GM12801 (cell line): ENCODE measurements at regions not wholly inside any gene's neighbourhood (a gene's known extent, or its start where the extent isn't known, plus 50 kb on each side); places are given as distances from the start of the nearest gene placed in this dataset.

ENCODE experiments used
- CTCF ChIP-seq: IDR thresholded peaks from one replicate; pipeline ENCODE4 v1.5.1; 2011; ENCODE audit warnings: control low read depth; ENCODE audit not compliant: insufficient read length; ENCODE audit errors: extremely low read depth

- no peak for TF ChIP-seq CTCF
Observed at GRCh38 chr2:16251511-16252225, 311.3 kb downstream of the MYCN start.

GRCh38 chr2:16250886-16251285 is 310.5 kb downstream of the MYCN start:
- TF ChIP-seq CTCF: no peak

- no peak for TF ChIP-seq CTCF
Observed at GRCh38 chr2:16250466-16250865, 310.1 kb downstream of the MYCN start.

- TF ChIP-seq CTCF: no peak
Observed at GRCh38 chr2:16250056-16250425, 309.7 kb downstream of the MYCN start.

GRCh38 chr2:16249246-16250055 is 309.1 kb downstream of the MYCN start:
- TF ChIP-seq CTCF: no peak

- TF ChIP-seq CTCF: no peak
Observed at GRCh38 chr2:16248571-16249105, 308.3 kb downstream of the MYCN start.

- TF ChIP-seq CTCF: no peak
Observed at GRCh38 chr2:16247326-16248122, 307.2 kb downstream of the MYCN start.
